ENCODE measurements at regions not wholly inside any gene's neighbourhood (a gene's known extent, or its start where the extent isn't known, plus 50 kb on each side); places are given as distances from the start of the nearest gene placed in this dataset.

- TF ChIP-seq ZNF274 (IDR thresholded peaks at IDR 0.05; ENCODE audit: low read depth, low read length) (no peak), SUZ12 (IDR thresholded peaks at IDR 0.05; ENCODE audit: extremely low read depth, insufficient read depth, insufficient read length) (no peak), YY1 (IDR thresholded peaks at IDR 0.05; ENCODE audit: insufficient read depth, insufficient read length) (no peak)
These were observed 66.3 kb upstream of the TCL1B start for GRCh38 chr14:95619785-95620417.

Data from NT2/D1 (cell line).